ENCODE measurements at regions not wholly inside any gene's neighbourhood (a gene's known extent, or its start where the extent isn't known, plus 50 kb on each side); places are given as distances from the start of the nearest gene placed in this dataset.
A peak's percentile ranks its signal among the peaks of the same experiment; 100 is the strongest.

GRCh38 chr6:105892577-105893262 is 193.4 kb upstream of the PRDM1 start:
- Mint-ChIP-seq H3K27ac (no peak overlapping the region), H3K4me3 (ENCODE audit: low read depth) (no peak overlapping the region), H3K9me3 (peaks cover 3% of the 10 kb centered on the region), H3K27me3 (ENCODE audit: low read depth) (no peaks in the 10 kb centered on the region), H3K36me3 (ENCODE audit: low read depth) (no peaks in the 10 kb centered on the region), H3K4me1 (ENCODE audit: low read depth) (peaks cover 23% of the 10 kb centered on the region)
- DNase-seq (ENCODE audit: low spot score) = no peak
- intact Hi-C loops (cut with micrococcal nuclease) = no loop called here

DNA sequence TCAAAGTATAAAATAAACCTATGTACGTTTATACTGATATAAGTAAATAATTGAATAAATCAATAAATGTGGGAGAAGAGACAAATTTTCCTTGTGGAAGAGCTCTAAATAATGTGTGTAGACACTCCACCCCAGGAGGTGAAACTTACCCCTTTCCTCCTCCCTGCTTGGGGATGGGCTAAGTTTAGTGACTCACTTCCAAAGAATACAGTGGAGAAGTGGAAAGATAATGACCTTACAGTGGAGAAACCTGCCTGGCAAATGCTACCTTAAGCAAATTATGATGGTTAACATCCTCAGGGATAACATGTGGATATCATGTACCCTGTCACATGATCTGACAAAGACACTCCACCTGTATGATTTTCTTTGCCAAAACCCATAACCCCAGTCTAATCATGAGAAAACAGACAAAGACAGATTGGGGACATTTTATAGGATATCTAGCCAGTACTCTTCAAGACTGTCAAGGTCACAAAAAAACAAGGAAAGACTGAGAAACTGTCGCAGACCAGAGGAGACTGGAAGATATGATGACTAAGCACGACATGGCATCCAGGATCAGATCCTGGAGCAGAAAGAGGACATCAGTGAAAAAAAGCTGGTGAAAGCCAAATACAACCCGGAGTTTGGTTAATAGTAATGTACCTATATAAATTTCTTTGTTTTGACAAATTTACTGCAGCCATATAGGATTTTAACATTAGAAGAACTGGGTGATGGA is 195.5 kb upstream of the PRDM1 start:
- peaks cover 3% of the 10 kb centered on the region for H3K9me3 Mint-ChIP-seq
- H3K27me3 Mint-ChIP-seq (ENCODE audit: low read depth) = no peaks in the 10 kb centered on the region
- no peaks in the 10 kb centered on the region for H3K36me3 Mint-ChIP-seq (ENCODE audit: low read depth)
- H3K4me3 Mint-ChIP-seq (ENCODE audit: low read depth) = no peak overlapping the region
- no peak for DNase-seq (ENCODE audit: low spot score)
- peaks cover 36% of the 10 kb centered on the region for H3K4me1 Mint-ChIP-seq (ENCODE audit: low read depth)
- intact Hi-C loops (cut with micrococcal nuclease) = no loop called here
- no peak overlapping the region for H3K27ac Mint-ChIP-seq

GRCh38 chr6:105889902-105890301 is 196.2 kb upstream of the PRDM1 start:
- no peak for DNase-seq (ENCODE audit: low spot score)

GRCh38 chr6:105886814-105887544 is 199.2 kb upstream of the PRDM1 start:
- H3K27ac Mint-ChIP-seq = no peak overlapping the region
- H3K27me3 Mint-ChIP-seq (ENCODE audit: low read depth) = no peaks in the 10 kb centered on the region
- peaks cover 3% of the 10 kb centered on the region for H3K9me3 Mint-ChIP-seq
- DNase-seq (ENCODE audit: low spot score) = no peak
- H3K36me3 Mint-ChIP-seq (ENCODE audit: low read depth) = no peaks in the 10 kb centered on the region
- intact Hi-C loops (cut with micrococcal nuclease) = loop anchor here (10.0 kb wide), 2 partner anchors 338 to 402 kb away; no protein-coding TSS in a partner anchor
- no peak overlapping the region for H3K4me3 Mint-ChIP-seq (ENCODE audit: low read depth)
- H3K4me1 Mint-ChIP-seq (ENCODE audit: low read depth) = peaks cover 47% of the 10 kb centered on the region

More at GRCh38 chr6:105889902-105890301, 196.2 kb upstream of the PRDM1 start:
- Mint-ChIP-seq H3K36me3 (ENCODE audit: low read depth) (no peaks in the 10 kb centered on the region), H3K9me3 (peaks cover 3% of the 10 kb centered on the region), H3K27ac (no peak overlapping the region), H3K4me3 (ENCODE audit: low read depth) (no peak overlapping the region), H3K27me3 (ENCODE audit: low read depth) (no peaks in the 10 kb centered on the region), H3K4me1 (ENCODE audit: low read depth) (peaks cover 42% of the 10 kb centered on the region)
- intact Hi-C loops (cut with micrococcal nuclease) = loop anchor here (10.0 kb wide), 2 partner anchors 335 to 405 kb away; no protein-coding TSS in a partner anchor

DNA sequence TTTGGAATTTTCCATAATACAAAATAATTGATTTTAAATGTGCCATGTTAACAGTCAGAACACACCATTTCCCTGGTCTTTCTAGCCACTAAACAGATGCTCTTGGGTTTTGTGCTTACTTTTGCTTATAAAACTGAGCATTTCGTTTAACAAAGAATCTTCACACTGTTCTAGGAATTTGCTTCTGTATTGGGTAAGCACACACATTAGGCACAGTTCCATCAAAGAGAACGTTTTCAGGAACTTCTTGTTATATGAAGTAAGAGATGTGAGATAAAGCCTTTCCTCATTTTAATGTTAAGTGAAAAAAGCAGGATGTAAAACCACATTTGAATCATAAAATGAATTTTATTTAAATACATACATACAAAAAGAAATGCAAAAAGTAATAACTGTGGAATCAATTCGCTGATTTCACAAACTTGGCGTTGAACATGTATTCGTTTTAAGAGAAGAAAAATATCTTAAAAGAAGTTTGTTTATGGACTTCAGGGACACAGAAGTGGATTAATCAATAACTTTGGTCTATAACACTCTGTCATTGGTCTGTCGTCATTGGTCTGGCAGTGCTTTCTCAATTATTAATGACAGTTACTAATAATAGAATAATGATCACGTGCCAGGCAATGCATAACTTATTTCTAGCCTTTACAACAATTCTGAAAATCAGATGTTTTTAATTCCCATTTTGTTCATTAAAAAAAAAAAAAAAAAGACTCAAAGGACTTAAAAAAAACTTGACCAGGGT is 199.9 kb upstream of the PRDM1 start:
- Mint-ChIP-seq H3K27me3 (ENCODE audit: low read depth) (no peaks in the 10 kb centered on the region), H3K9me3 (peaks cover 3% of the 10 kb centered on the region), H3K27ac (no peak overlapping the region), H3K4me3 (ENCODE audit: low read depth) (no peak overlapping the region), H3K4me1 (ENCODE audit: low read depth) (peaks cover 50% of the 10 kb centered on the region), H3K36me3 (ENCODE audit: low read depth) (no peaks in the 10 kb centered on the region)
- intact Hi-C loops (cut with micrococcal nuclease) = loop anchor here (10.0 kb wide), 2 partner anchors 339 to 401 kb away; no protein-coding TSS in a partner anchor
- no peak for DNase-seq (ENCODE audit: low spot score)

- intact Hi-C loops (cut with micrococcal nuclease) = loop anchor here (5.0 to 10.0 kb wide), 6 partner anchors 72 to 400 kb away; partner anchors contain the start of gene PRDM1
- DNase-seq (ENCODE audit: low spot score) = no peak
These were observed 201.7 kb upstream of the PRDM1 start for GRCh38 chr6:105884426-105884825.

DNA sequence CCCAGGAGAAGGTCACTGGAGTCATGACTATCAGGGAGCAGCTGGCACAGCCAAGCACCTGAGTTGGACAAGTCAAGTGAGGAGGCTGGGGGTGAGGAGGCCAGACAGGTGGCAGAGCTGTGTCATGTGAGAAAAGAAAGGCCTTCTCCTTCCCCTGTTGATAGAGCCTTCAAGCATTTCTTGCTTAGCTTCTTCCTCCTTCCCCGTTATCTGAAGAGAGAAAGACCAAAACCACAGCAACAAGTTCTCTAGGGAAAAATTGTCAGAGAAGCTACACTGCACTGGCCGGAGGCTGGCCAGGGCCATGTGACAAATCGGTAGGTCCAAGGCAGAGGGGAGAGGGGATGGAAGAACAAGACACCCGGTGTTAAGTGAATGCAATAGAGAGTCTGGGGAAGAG is 202.1 kb upstream of the PRDM1 start:
- H3K4me3 Mint-ChIP-seq (ENCODE audit: low read depth) = no peak overlapping the region
- no peak overlapping the region for H3K27ac Mint-ChIP-seq
- no peak for DNase-seq (ENCODE audit: low spot score)
- H3K27me3 Mint-ChIP-seq (ENCODE audit: low read depth) = no peaks in the 10 kb centered on the region
- H3K36me3 Mint-ChIP-seq (ENCODE audit: low read depth) = no peaks in the 10 kb centered on the region
- peaks cover 2% of the 10 kb centered on the region for H3K9me3 Mint-ChIP-seq
- intact Hi-C loops (cut with micrococcal nuclease) = loop anchor here (5.0 to 10.0 kb wide), 6 partner anchors 72 to 399 kb away; partner anchors contain the start of gene PRDM1
- H3K4me1 Mint-ChIP-seq (ENCODE audit: low read depth) = peaks cover 66% of the 10 kb centered on the region

More at GRCh38 chr6:105884426-105884825, 201.7 kb upstream of the PRDM1 start:
- peaks cover 3% of the 10 kb centered on the region for H3K9me3 Mint-ChIP-seq
- H3K36me3 Mint-ChIP-seq (ENCODE audit: low read depth) = no peaks in the 10 kb centered on the region
- H3K4me1 Mint-ChIP-seq (ENCODE audit: low read depth) = peaks cover 64% of the 10 kb centered on the region
- no peak overlapping the region for H3K27ac Mint-ChIP-seq
- no peak overlapping the region for H3K4me3 Mint-ChIP-seq (ENCODE audit: low read depth)
- no peaks in the 10 kb centered on the region for H3K27me3 Mint-ChIP-seq (ENCODE audit: low read depth)

- H3K27me3 Mint-ChIP-seq (ENCODE audit: low read depth) = peaks cover 4% of the 10 kb centered on the region
- no peak overlapping the region for H3K4me3 Mint-ChIP-seq (ENCODE audit: low read depth)
- peaks cover 71% of the 10 kb centered on the region for H3K4me1 Mint-ChIP-seq (ENCODE audit: low read depth)
- H3K27ac Mint-ChIP-seq = no peak overlapping the region
- H3K36me3 Mint-ChIP-seq (ENCODE audit: low read depth) = no peaks in the 10 kb centered on the region
- intact Hi-C loops (cut with micrococcal nuclease) = loop anchor here (5.0 to 10.0 kb wide), 6 partner anchors 71 to 398 kb away; partner anchors contain the start of gene PRDM1
- no peak for DNase-seq (ENCODE audit: low spot score)
- H3K9me3 Mint-ChIP-seq = no peaks in the 10 kb centered on the region
These were observed 203.3 kb upstream of the PRDM1 start for GRCh38 chr6:105882828-105883227.

- Mint-ChIP-seq H3K9me3 (no peaks in the 10 kb centered on the region), H3K36me3 (ENCODE audit: low read depth) (no peaks in the 10 kb centered on the region), H3K4me1 (ENCODE audit: low read depth) (peaks cover 66% of the 10 kb centered on the region), H3K4me3 (ENCODE audit: low read depth) (no peak overlapping the region), H3K27ac (no peak overlapping the region), H3K27me3 (ENCODE audit: low read depth) (peaks cover 4% of the 10 kb centered on the region)
- intact Hi-C loops (cut with micrococcal nuclease) = loop anchor here (5.0 to 10.0 kb wide), 6 partner anchors 70 to 397 kb away; partner anchors contain the start of gene PRDM1
- no peak for DNase-seq (ENCODE audit: low spot score)
These were observed 203.9 kb upstream of the PRDM1 start for GRCh38 chr6:105882121-105882803.

- no peak overlapping the region for H3K4me3 Mint-ChIP-seq (ENCODE audit: low read depth)
- H3K27me3 Mint-ChIP-seq (ENCODE audit: low read depth) = peaks cover 4% of the 10 kb centered on the region
- no peaks in the 10 kb centered on the region for H3K9me3 Mint-ChIP-seq
- no peak overlapping the region for H3K27ac Mint-ChIP-seq
- no peak for DNase-seq (ENCODE audit: low spot score)
- no peaks in the 10 kb centered on the region for H3K36me3 Mint-ChIP-seq (ENCODE audit: low read depth)
- intact Hi-C loops (cut with micrococcal nuclease) = loop anchor here (2.0 to 10.0 kb wide), 7 partner anchors 69 to 397 kb away; partner anchors contain the start of gene PRDM1
- H3K4me1 Mint-ChIP-seq (ENCODE audit: low read depth) = peaks cover 64% of the 10 kb centered on the region
These were observed 204.5 kb upstream of the PRDM1 start for GRCh38 chr6:105881608-105882007.

DNA sequence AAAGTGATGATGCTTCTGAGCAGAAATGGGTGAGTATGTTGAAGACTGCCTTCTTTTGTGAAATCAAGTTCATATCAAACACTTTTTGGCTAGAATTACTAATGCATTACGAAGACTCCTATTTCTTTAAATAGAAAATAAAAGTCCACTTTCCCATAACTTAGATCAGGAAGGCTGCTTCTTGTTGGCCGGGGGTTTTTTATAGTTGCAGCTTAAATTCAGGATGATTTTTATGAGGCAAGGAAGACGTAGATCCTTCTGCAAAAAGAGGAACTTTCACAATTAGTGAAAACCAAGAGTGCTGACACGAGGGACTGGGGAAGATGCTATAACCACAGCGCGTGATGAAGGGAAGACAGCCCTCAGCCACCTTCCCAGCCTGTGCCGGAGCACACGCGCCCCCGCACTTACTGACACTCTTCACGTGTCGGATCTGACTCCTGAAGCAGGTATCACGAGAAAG is 206.1 kb upstream of the PRDM1 start:
- H3K4me1 Mint-ChIP-seq (ENCODE audit: low read depth) = peaks cover 58% of the 10 kb centered on the region
- H3K27ac Mint-ChIP-seq = peak overlapping the region; percentile 21
- H3K4me3 Mint-ChIP-seq (ENCODE audit: low read depth) = peak overlapping the region; percentile 43
- no peaks in the 10 kb centered on the region for H3K9me3 Mint-ChIP-seq
- intact Hi-C loops (cut with micrococcal nuclease) = loop anchor here (2.0 to 10.0 kb wide), 7 partner anchors 68 to 395 kb away; partner anchors contain the start of gene PRDM1
- no peaks in the 10 kb centered on the region for H3K36me3 Mint-ChIP-seq (ENCODE audit: low read depth)
- peaks cover 4% of the 10 kb centered on the region for H3K27me3 Mint-ChIP-seq (ENCODE audit: low read depth)
- DNase-seq (ENCODE audit: low spot score) = no peak

All from activated T-helper 2 cell treated with anti-CD3 and anti-CD28 coated beads, Interferon-gamma antibody, Interleukin-2, Interleukin-4, amounts not matched to agents 10 μg/mL and 5 μg/mL and 100 μg/mL, durations not matched to agents 14 hours and 24 hours and 36 hours (primary cell).